H1 (cell line): ENCODE measurements at regions not wholly inside any gene's neighbourhood (a gene's known extent, or its start where the extent isn't known, plus 50 kb on each side); places are given as distances from the start of the nearest gene placed in this dataset.

Source experiments
- SRF ChIP-seq: IDR thresholded peaks from 2 replicates; pipeline ENCODE4 v1.6.1; 2011; ENCODE audit warnings: mild to moderate bottlenecking, low read depth, low read length, moderate library complexity
- TF ChIP-seq, protein P1 (sequence below): fragments of 300-600 bp; sonication (generic); IDR thresholded peaks from 2 replicates; pipeline ENCODE4 v1.7.1; 2012; ENCODE audit warnings: low read length, moderate library complexity, mild to moderate bottlenecking, inconsistent platforms; ENCODE audit not compliant: insufficient replicate concordance

- TF ChIP-seq, protein P1, sequence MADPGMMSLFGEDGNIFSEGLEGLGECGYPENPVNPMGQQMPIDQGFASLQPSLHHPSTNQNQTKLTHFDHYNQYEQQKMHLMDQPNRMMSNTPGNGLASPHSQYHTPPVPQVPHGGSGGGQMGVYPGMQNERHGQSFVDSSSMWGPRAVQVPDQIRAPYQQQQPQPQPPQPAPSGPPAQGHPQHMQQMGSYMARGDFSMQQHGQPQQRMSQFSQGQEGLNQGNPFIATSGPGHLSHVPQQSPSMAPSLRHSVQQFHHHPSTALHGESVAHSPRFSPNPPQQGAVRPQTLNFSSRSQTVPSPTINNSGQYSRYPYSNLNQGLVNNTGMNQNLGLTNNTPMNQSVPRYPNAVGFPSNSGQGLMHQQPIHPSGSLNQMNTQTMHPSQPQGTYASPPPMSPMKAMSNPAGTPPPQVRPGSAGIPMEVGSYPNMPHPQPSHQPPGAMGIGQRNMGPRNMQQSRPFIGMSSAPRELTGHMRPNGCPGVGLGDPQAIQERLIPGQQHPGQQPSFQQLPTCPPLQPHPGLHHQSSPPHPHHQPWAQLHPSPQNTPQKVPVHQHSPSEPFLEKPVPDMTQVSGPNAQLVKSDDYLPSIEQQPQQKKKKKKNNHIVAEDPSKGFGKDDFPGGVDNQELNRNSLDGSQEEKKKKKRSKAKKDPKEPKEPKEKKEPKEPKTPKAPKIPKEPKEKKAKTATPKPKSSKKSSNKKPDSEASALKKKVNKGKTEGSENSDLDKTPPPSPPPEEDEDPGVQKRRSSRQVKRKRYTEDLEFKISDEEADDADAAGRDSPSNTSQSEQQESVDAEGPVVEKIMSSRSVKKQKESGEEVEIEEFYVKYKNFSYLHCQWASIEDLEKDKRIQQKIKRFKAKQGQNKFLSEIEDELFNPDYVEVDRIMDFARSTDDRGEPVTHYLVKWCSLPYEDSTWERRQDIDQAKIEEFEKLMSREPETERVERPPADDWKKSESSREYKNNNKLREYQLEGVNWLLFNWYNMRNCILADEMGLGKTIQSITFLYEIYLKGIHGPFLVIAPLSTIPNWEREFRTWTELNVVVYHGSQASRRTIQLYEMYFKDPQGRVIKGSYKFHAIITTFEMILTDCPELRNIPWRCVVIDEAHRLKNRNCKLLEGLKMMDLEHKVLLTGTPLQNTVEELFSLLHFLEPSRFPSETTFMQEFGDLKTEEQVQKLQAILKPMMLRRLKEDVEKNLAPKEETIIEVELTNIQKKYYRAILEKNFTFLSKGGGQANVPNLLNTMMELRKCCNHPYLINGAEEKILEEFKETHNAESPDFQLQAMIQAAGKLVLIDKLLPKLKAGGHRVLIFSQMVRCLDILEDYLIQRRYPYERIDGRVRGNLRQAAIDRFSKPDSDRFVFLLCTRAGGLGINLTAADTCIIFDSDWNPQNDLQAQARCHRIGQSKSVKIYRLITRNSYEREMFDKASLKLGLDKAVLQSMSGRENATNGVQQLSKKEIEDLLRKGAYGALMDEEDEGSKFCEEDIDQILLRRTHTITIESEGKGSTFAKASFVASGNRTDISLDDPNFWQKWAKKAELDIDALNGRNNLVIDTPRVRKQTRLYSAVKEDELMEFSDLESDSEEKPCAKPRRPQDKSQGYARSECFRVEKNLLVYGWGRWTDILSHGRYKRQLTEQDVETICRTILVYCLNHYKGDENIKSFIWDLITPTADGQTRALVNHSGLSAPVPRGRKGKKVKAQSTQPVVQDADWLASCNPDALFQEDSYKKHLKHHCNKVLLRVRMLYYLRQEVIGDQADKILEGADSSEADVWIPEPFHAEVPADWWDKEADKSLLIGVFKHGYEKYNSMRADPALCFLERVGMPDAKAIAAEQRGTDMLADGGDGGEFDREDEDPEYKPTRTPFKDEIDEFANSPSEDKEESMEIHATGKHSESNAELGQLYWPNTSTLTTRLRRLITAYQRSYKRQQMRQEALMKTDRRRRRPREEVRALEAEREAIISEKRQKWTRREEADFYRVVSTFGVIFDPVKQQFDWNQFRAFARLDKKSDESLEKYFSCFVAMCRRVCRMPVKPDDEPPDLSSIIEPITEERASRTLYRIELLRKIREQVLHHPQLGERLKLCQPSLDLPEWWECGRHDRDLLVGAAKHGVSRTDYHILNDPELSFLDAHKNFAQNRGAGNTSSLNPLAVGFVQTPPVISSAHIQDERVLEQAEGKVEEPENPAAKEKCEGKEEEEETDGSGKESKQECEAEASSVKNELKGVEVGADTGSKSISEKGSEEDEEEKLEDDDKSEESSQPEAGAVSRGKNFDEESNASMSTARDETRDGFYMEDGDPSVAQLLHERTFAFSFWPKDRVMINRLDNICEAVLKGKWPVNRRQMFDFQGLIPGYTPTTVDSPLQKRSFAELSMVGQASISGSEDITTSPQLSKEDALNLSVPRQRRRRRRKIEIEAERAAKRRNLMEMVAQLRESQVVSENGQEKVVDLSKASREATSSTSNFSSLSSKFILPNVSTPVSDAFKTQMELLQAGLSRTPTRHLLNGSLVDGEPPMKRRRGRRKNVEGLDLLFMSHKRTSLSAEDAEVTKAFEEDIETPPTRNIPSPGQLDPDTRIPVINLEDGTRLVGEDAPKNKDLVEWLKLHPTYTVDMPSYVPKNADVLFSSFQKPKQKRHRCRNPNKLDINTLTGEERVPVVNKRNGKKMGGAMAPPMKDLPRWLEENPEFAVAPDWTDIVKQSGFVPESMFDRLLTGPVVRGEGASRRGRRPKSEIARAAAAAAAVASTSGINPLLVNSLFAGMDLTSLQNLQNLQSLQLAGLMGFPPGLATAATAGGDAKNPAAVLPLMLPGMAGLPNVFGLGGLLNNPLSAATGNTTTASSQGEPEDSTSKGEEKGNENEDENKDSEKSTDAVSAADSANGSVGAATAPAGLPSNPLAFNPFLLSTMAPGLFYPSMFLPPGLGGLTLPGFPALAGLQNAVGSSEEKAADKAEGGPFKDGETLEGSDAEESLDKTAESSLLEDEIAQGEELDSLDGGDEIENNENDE = no peak
- TF ChIP-seq SRF = no peak
Observed at GRCh38 chr2:188865681-188866080, 108.5 kb upstream of the COL3A1 start (continued).
